Retinal pigment epithelial cell (primary cell): ENCODE measurements at regions not wholly inside any gene's neighbourhood (a gene's known extent, or its start where the extent isn't known, plus 50 kb on each side); places are given as distances from the start of the nearest gene placed in this dataset.

Source experiments
- DNase-seq: peaks from one replicate; pipeline ENCODE4 v3.0.0-alpha.2; 2010; ENCODE audit warnings: low read depth
- H3K4me3 ChIP-seq: 2 replicates; pipeline ENCODE4 v1.5.1; 2011; ENCODE audit warnings: mild to moderate bottlenecking, low read length, control low read depth, moderate library complexity
- CTCF ChIP-seq: conservative IDR thresholded peaks from 2 replicates; pipeline ENCODE4 v1.5.1; 2011; ENCODE audit warnings: low read depth, low read length, control low read depth, inconsistent platforms

GRCh38 chrX:123809854-123810375 is 49.9 kb upstream of the XIAP start:
- TF ChIP-seq CTCF: no peak
- no peak for DNase-seq
- H3K4me3 ChIP-seq: no peak overlapping the region
